SK-N-SH (cell line): ENCODE measurements at regions not wholly inside any gene's neighbourhood (a gene's known extent, or its start where the extent isn't known, plus 50 kb on each side); places are given as distances from the start of the nearest gene placed in this dataset.

Experiments used
- CTCF ChIP-seq: fragments of 200-600 bp; sonication (generic); IDR thresholded peaks from 2 replicates; pipeline ENCODE4 v1.6.1; 2017; ENCODE audit warnings: antibody characterized with exemption, mild to moderate bottlenecking, moderate library complexity
- ELF1 ChIP-seq: IDR thresholded peaks from 2 replicates; pipeline ENCODE4 v1.4.0; 2012
- FOSL2 ChIP-seq: IDR thresholded peaks from 2 replicates; pipeline ENCODE4 v1.4.0; 2012; ENCODE audit warnings: low read depth, mild to moderate bottlenecking, moderate library complexity, borderline replicate concordance
- GATA2 ChIP-seq: sonication (generic); formaldehyde crosslinking; IDR thresholded peaks from 2 replicates; pipeline ENCODE4 v1.5.0; 2020; ENCODE audit warnings: mild to moderate bottlenecking, missing genetic modification reagents
- POLR2AphosphoS5 ChIP-seq: IDR thresholded peaks from 2 replicates; pipeline ENCODE4 v1.6.1; 2012; ENCODE audit warnings: low read depth, low read length
- RFX5 ChIP-seq: IDR thresholded peaks from 2 replicates; pipeline ENCODE4 v1.6.1; 2012; ENCODE audit warnings: mild to moderate bottlenecking, improper control_type of control experiment, low read length

GRCh38 chr11:105332171-105332570 lies 192.6 kb upstream of the CARD18 start:
- no peak for TF ChIP-seq GATA2 (CRISPR knock-in tag)
- no peak for TF ChIP-seq CTCF
- no peak for TF ChIP-seq ELF1
- no peak for TF ChIP-seq FOSL2
- no peak for TF ChIP-seq RFX5
- TF ChIP-seq POLR2AphosphoS5: no peak
